K562 (cell line): ENCODE measurements at regions not wholly inside any gene's neighbourhood (a gene's known extent, or its start where the extent isn't known, plus 50 kb on each side); places are given as distances from the start of the nearest gene placed in this dataset.

Experiments used
- ATAC-seq: fragments of 200-7000 bp; cut with Tn5 transposase; 3 replicates; pipeline ENCODE4 v1.9.1; 2020; ENCODE audit warnings: moderate library complexity
- BruUV-seq: library from RNA; stranded (reverse); fragments of 400-500 nt; replicated peaks from 2 replicates; lab custom pipeline; 2021; lab: Mats Ljungman, UMichigan
- CTCF ChIA-PET: fragments of 300-600 bp; formaldehyde crosslinking; extraction: SDS; loops from one replicate; lab custom pipeline; 2021; ENCODE audit warnings: low intra/inter-chr PET ratio; lab: Yijun Ruan, JAX
- POLR2A ChIA-PET: fragments of 300-600, 350-650 bp; sonication (Branson Sonifier 250); formaldehyde crosslinking; extraction: SDS; loops from one replicate; lab custom pipeline; 2021; ENCODE audit warnings: antibody characterized with exemption, inconsistent platforms; lab: Yijun Ruan, JAX
- DNase-seq, 4 experiments: peaks; one replicate each; pipeline versions ENCODE4 v3.0.0 to v3.0.0-alpha.2; 2011 to 2018; ENCODE audit warnings: low spot score in 3 of 4, mixed read lengths in 3 of 4; ENCODE audit errors: extremely low read depth in 1 of 4
- FAIRE-seq: peaks from 2 replicates; lab custom pipeline; 2011; peaks lifted over from hg19 to GRCh38; lab: Jason Lieb, UNC
- H2AFZ ChIP-seq: 2 replicates; pipeline ENCODE4 v1.6.0; 2011; ENCODE audit warnings: low read depth, low read length, control low read depth, inconsistent platforms
- H3K27ac ChIP-seq: fragments of 200-600 bp; 3 replicates; pipeline ENCODE4 v1.8.0; 2011; ENCODE audit warnings: low read depth, mild to moderate bottlenecking, control low read depth, inconsistent platforms, low read length, moderate library complexity, mixed read lengths; ENCODE audit errors: extremely low read depth
- H3K27me3 ChIP-seq, 2 experiments: fragments of 300-600 bp in 1 of 2; 2 replicates in 1 of 2; 3 replicates in 1 of 2; pipeline versions ENCODE4 v1.6.0 to v1.8.0; 2011; ENCODE audit warnings: inconsistent platforms in 2 of 2, low read length in 2 of 2, mild to moderate bottlenecking in 1 of 2, mixed read lengths in 1 of 2, moderate library complexity in 1 of 2; ENCODE audit not compliant: control insufficient read depth in 2 of 2, insufficient read depth in 2 of 2
- H3K36me3 ChIP-seq: fragments of 300-600 bp; 3 replicates; pipeline ENCODE4 v1.8.0; 2011; ENCODE audit warnings: mild to moderate bottlenecking, low read length, inconsistent platforms; ENCODE audit not compliant: control insufficient read depth, insufficient read depth
- H3K4me1 ChIP-seq, 2 experiments: fragments of 200-600 bp in 1 of 2; replicated peaks in 1 of 2; 2 replicates in 1 of 2; 3 replicates in 1 of 2; pipeline versions ENCODE4 v1.5.1 to v1.8.0; 2011; ENCODE audit warnings: inconsistent platforms in 2 of 2, low read length in 2 of 2, mild to moderate bottlenecking in 1 of 2, mixed read lengths in 1 of 2, moderate library complexity in 1 of 2; ENCODE audit not compliant: control insufficient read depth in 2 of 2, insufficient read depth in 2 of 2
- H3K4me2 ChIP-seq: 2 replicates; pipeline ENCODE4 v1.6.1; 2011; ENCODE audit warnings: low read length, control low read depth, inconsistent platforms, mixed read lengths; ENCODE audit not compliant: insufficient read depth
- H3K4me3 ChIP-seq: fragments of 200-600 bp; sonication (generic), shearing (Covaris generic); 2 replicates; pipeline ENCODE4 v1.5.1; 2016; ENCODE audit warnings: control low read depth, inconsistent platforms
- H3K79me2 ChIP-seq: fragments of 200-600 bp; 3 replicates; pipeline ENCODE4 v1.8.0; 2011; ENCODE audit warnings: low read length, inconsistent platforms; ENCODE audit not compliant: control insufficient read depth, insufficient read depth
- H3K9ac ChIP-seq, 2 experiments: 2 replicates each; pipeline versions ENCODE4 v1.6.0 to v1.6.1; 2011; ENCODE audit warnings: low read depth in 2 of 2, low read length in 2 of 2, control low read depth in 1 of 2, inconsistent platforms in 1 of 2, mild to moderate bottlenecking in 1 of 2, mixed read lengths in 1 of 2; ENCODE audit not compliant: insufficient read depth in 1 of 2
- H3K9me1 ChIP-seq: one replicate; pipeline ENCODE4 v1.6.0; 2011; ENCODE audit warnings: inconsistent platforms, mild to moderate bottlenecking, low read length, moderate library complexity; ENCODE audit not compliant: control insufficient read depth, insufficient read depth
- H3K9me3 ChIP-seq: replicated peaks from 2 replicates; pipeline ENCODE4 v1.5.1; 2011; ENCODE audit warnings: low read depth, low read length, inconsistent platforms; ENCODE audit not compliant: control insufficient read depth, insufficient read depth
- H4K20me1 ChIP-seq: replicated peaks from 2 replicates; pipeline ENCODE4 v1.6.1; 2011; ENCODE audit warnings: low read length, inconsistent platforms, mixed read lengths; ENCODE audit not compliant: control insufficient read depth, insufficient read depth
- MGA ChIP-seq: fragments of 450-650 bp; IDR thresholded peaks from 2 replicates; pipeline ENCODE4 v1.6.1; 2016; ENCODE audit warnings: mild to moderate bottlenecking, moderate library complexity
- TRIM25 ChIP-seq: fragments of 450-650 bp; IDR thresholded peaks from 2 replicates; pipeline ENCODE4 v1.7.0; 2016; ENCODE audit warnings: borderline replicate concordance
- ZNF23 ChIP-seq: fragments of 250-450 bp; sonication (Bioruptor Pico); IDR thresholded peaks from 2 replicates; pipeline ENCODE4 v1.4.0; 2020; ENCODE audit warnings: mild to moderate bottlenecking
- ZNF507 ChIP-seq: conservative IDR thresholded peaks from 2 replicates; pipeline ENCODE4 v1.6.1; 2017; ENCODE audit warnings: missing genetic modification characterization, missing compliant biosample characterization
- WGBS: fragments of 100-300 bp; shearing (Covaris generic); methylation state at CpG from one replicate; pipeline ENCODE4 v1.1.6; 2016; ENCODE audit warnings: low coverage, mixed read lengths; ENCODE audit not compliant: insufficient coverage; ENCODE audit errors: missing lambda C conversion rate; 5-methylcytosine and 5-hydroxymethylcytosine counted together
- in situ Hi-C: fragments of 300-500 bp; cut with MboI; formaldehyde crosslinking; loops from 4 replicates; pipeline ENCODE4 v1.15.0; 2018; ENCODE audit warnings: inconsistent platforms, mixed read lengths
- intact Hi-C: fragments of 100-400 bp; cut with micrococcal nuclease; formaldehyde crosslinking; loops from 2 replicates; pipeline ENCODE4 v1.14.2; 2022
- TF ChIP-seq, protein P1 (sequence below), 2 experiments: fragments of 150-350 bp in 1 of 2; IDR thresholded peaks; 2 replicates each; pipeline ENCODE4 v1.6.1; 2012 to 2016; ENCODE audit warnings: low read depth in 2 of 2, low read length in 2 of 2, mild to moderate bottlenecking in 1 of 2, moderate library complexity in 1 of 2

DNA sequence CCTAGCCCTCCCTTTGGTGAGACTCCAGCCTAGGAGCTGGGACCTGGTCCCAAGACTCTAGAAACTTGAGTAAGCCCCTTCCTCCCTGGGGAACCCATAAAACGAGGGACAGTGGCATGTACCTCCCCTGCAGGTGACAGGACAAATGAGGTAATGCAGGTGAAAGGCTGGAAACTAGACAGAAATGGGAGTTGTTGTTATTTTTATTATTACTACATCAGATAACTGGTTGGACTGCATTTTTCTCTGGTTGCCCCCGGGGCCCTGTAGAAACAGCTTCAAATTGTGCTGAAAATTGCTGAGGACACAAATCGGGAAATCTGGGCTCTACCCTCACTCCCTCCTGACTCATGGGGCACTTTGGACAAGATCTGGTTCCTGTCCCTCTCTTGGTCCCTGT, 132.3 kb upstream of the WNT4 start:
- DNase-seq (no peak), FAIRE-seq (no peak), ATAC-seq (no peak)
- Histone ChIP-seq H3K9ac (no peak overlapping the region), H3K27me3 (peaks cover 22 to 64% of the 10 kb centered on the region in 2 experiments; a peak in 4 of 5 replicates), H4K20me1 (peaks cover 11% of the 10 kb centered on the region; the same call in 1 of the 2 replicates), H2AFZ (no peak overlapping the region), H3K27ac (no peak overlapping the region), H3K9me3 (no peaks in the 10 kb centered on the region), H3K4me1 (peaks cover 0 to 4% of the 10 kb centered on the region in 2 experiments; a peak in 1 of 5 replicates), H3K36me3 (no peaks in the 10 kb centered on the region), H3K4me3 (no peak overlapping the region), H3K79me2 (no peaks in the 10 kb centered on the region), H3K9me1 (peaks cover 6% of the 10 kb centered on the region), H3K4me2 (no peak overlapping the region)
- in situ Hi-C loops: no loop called here
- no TSS peak for BruUV-seq
- ChIA-PET CTCF (no interaction called here), POLR2A (interaction anchor here (0.7 to 1.5 kb wide), 2 partner anchors 8 to 46 kb away, joined by 3 to 5 read pairs; no protein-coding TSS in a partner anchor)
- intact Hi-C loops: no loop called here
- 5% methylated on average over 3 of the region's 3 CpGs for WGBS
- TF ChIP-seq TRIM25 (no peak), ZNF23 (CRISPR knock-in tag) (no peak), ZNF507 (no peak), MGA (no peak)
- TF ChIP-seq, protein P1, sequence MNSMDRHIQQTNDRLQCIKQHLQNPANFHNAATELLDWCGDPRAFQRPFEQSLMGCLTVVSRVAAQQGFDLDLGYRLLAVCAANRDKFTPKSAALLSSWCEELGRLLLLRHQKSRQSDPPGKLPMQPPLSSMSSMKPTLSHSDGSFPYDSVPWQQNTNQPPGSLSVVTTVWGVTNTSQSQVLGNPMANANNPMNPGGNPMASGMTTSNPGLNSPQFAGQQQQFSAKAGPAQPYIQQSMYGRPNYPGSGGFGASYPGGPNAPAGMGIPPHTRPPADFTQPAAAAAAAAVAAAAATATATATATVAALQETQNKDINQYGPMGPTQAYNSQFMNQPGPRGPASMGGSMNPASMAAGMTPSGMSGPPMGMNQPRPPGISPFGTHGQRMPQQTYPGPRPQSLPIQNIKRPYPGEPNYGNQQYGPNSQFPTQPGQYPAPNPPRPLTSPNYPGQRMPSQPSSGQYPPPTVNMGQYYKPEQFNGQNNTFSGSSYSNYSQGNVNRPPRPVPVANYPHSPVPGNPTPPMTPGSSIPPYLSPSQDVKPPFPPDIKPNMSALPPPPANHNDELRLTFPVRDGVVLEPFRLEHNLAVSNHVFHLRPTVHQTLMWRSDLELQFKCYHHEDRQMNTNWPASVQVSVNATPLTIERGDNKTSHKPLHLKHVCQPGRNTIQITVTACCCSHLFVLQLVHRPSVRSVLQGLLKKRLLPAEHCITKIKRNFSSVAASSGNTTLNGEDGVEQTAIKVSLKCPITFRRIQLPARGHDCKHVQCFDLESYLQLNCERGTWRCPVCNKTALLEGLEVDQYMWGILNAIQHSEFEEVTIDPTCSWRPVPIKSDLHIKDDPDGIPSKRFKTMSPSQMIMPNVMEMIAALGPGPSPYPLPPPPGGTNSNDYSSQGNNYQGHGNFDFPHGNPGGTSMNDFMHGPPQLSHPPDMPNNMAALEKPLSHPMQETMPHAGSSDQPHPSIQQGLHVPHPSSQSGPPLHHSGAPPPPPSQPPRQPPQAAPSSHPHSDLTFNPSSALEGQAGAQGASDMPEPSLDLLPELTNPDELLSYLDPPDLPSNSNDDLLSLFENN (IDR thresholded peaks at IDR 0.05; ENCODE audit: low read depth in 2 of 2, low read length in 2 of 2): no peak
